Endodermal cell (in vitro differentiated cells): ENCODE measurements at regions not wholly inside any gene's neighbourhood (a gene's known extent, or its start where the extent isn't known, plus 50 kb on each side); places are given as distances from the start of the nearest gene placed in this dataset.

Experiments used
- DNase-seq: peaks from one replicate; pipeline ENCODE4 v3.0.0-alpha.2; 2017
- H3K27ac ChIP-seq: 2 replicates; pipeline ENCODE4 v1.5.1; 2013; ENCODE audit warnings: mild to moderate bottlenecking, low read depth, low read length, moderate library complexity
- H3K27me3 ChIP-seq: 2 replicates; pipeline ENCODE4 v1.6.1; 2013; ENCODE audit warnings: mild to moderate bottlenecking, low read length, moderate library complexity; ENCODE audit not compliant: insufficient read depth, control insufficient read depth, poor library complexity, severe bottlenecking
- H3K36me3 ChIP-seq: 2 replicates; pipeline ENCODE4 v1.7.0; 2013; ENCODE audit warnings: mild to moderate bottlenecking, low read length, moderate library complexity; ENCODE audit not compliant: control insufficient read depth, insufficient read depth
- H3K4me1 ChIP-seq: one replicate; pipeline ENCODE4 v1.7.0; 2013; ENCODE audit warnings: low read length; ENCODE audit not compliant: control insufficient read depth, insufficient read depth
- H3K4me3 ChIP-seq: 2 replicates; pipeline ENCODE4 v1.5.1; 2013; ENCODE audit warnings: mild to moderate bottlenecking, low read length, moderate library complexity
- H3K9ac ChIP-seq: 2 replicates; pipeline ENCODE4 v1.6.1; 2013; ENCODE audit warnings: mild to moderate bottlenecking, low read length, moderate library complexity; ENCODE audit not compliant: poor library complexity, severe bottlenecking; ENCODE audit errors: extremely low read depth
- H3K9me3 ChIP-seq: 2 replicates; pipeline ENCODE4 v1.6.1; 2013; ENCODE audit warnings: mild to moderate bottlenecking, low read length, moderate library complexity; ENCODE audit not compliant: control insufficient read depth
- H3K27ac Mint-ChIP-seq: 2 replicates; pipeline ENCODE4 v1.8.0; 2020; ENCODE audit warnings: mixed read lengths
- H3K27me3 Mint-ChIP-seq: 2 replicates; pipeline ENCODE4 v1.8.0; 2021; ENCODE audit warnings: mild to moderate bottlenecking, mixed read lengths; ENCODE audit not compliant: insufficient read depth
- H3K36me3 Mint-ChIP-seq: 2 replicates; pipeline ENCODE4 v1.8.0; 2020; ENCODE audit warnings: low read depth, mixed read lengths
- H3K4me1 Mint-ChIP-seq: 2 replicates; pipeline ENCODE4 v1.8.0; 2020; ENCODE audit warnings: mixed read lengths
- H3K4me3 Mint-ChIP-seq: 2 replicates; pipeline ENCODE4 v1.8.0; 2020; ENCODE audit warnings: mild to moderate bottlenecking, moderate library complexity, mixed read lengths
- H3K9me3 Mint-ChIP-seq: 2 replicates; pipeline ENCODE4 v1.8.0; 2020; ENCODE audit warnings: mild to moderate bottlenecking, mixed read lengths
- CTCF ChIP-seq: fragments of 200-600 bp; sonication (generic); conservative IDR thresholded peaks from 2 replicates; pipeline ENCODE4 v1.5.0; 2021; ENCODE audit warnings: antibody characterized with exemption, mild to moderate bottlenecking
- WGBS, 2 experiments: methylation state at CpG; one replicate each; pipeline versions ENCODE4 v1.1.5 to v1.1.7; 2013; ENCODE audit warnings: missing lambda C conversion rate in 2 of 2, mixed read lengths in 1 of 2; ENCODE audit not compliant: insufficient coverage in 1 of 2, insufficient read length in 1 of 2; 5-methylcytosine and 5-hydroxymethylcytosine counted together

GRCh38 chr20:16916165-16916564 lies 168.0 kb downstream of the OTOR start:
- H3K36me3 ChIP-seq = no peaks in the 10 kb centered on the region
- H3K27me3 ChIP-seq = no peaks in the 10 kb centered on the region
- H3K9me3 ChIP-seq = peaks cover 6% of the 10 kb centered on the region
- no peak for DNase-seq
- no peak for TF ChIP-seq CTCF
- H3K9me3 Mint-ChIP-seq = peaks cover 34% of the 10 kb centered on the region
- H3K27me3 Mint-ChIP-seq = peaks cover 2% of the 10 kb centered on the region
- H3K9ac ChIP-seq = no peak overlapping the region
- WGBS, 2 experiments = 93% methylated on average over 1 of the region's 1 CpG; no CpG with 5 or more reads in 1 of the 2 experiments
- peaks cover 4% of the 10 kb centered on the region for H3K4me1 Mint-ChIP-seq
- no peaks in the 10 kb centered on the region for H3K36me3 Mint-ChIP-seq
- H3K4me1 ChIP-seq = no peaks in the 10 kb centered on the region
- H3K27ac ChIP-seq = no peak overlapping the region
- no peak overlapping the region for H3K4me3 ChIP-seq
- no peak overlapping the region for H3K27ac Mint-ChIP-seq
- H3K4me3 Mint-ChIP-seq = no peak overlapping the region

- H3K4me1 Mint-ChIP-seq = peaks cover 4% of the 10 kb centered on the region
- no peak overlapping the region for H3K4me3 Mint-ChIP-seq
- H3K9me3 ChIP-seq = peaks cover 6% of the 10 kb centered on the region
- no peaks in the 10 kb centered on the region for H3K36me3 Mint-ChIP-seq
- no peaks in the 10 kb centered on the region for H3K36me3 ChIP-seq
- WGBS, 2 experiments = 86 to 100% methylated on average over 1 of the region's 1 CpG
- H3K27ac ChIP-seq = no peak overlapping the region
- H3K27me3 Mint-ChIP-seq = no peaks in the 10 kb centered on the region
- no peak overlapping the region for H3K9ac ChIP-seq
- no peaks in the 10 kb centered on the region for H3K4me1 ChIP-seq
- peaks cover 23% of the 10 kb centered on the region for H3K9me3 Mint-ChIP-seq
- no peak overlapping the region for H3K27ac Mint-ChIP-seq
- no peak for DNase-seq
- H3K27me3 ChIP-seq = no peaks in the 10 kb centered on the region
- no peak overlapping the region for H3K4me3 ChIP-seq
- TF ChIP-seq CTCF = no peak
Observed at GRCh38 chr20:16917636-16918035, 169.5 kb downstream of the OTOR start.

GRCh38 chr20:16918366-16918765 lies 170.2 kb downstream of the OTOR start:
- Mint-ChIP-seq H3K4me3 (no peak overlapping the region), H3K36me3 (no peaks in the 10 kb centered on the region), H3K9me3 (peaks cover 17% of the 10 kb centered on the region), H3K27me3 (no peaks in the 10 kb centered on the region), H3K27ac (no peak overlapping the region), H3K4me1 (peaks cover 4% of the 10 kb centered on the region)
- Histone ChIP-seq H3K9ac (no peak overlapping the region), H3K4me3 (no peak overlapping the region), H3K9me3 (peaks cover 3% of the 10 kb centered on the region), H3K36me3 (no peaks in the 10 kb centered on the region), H3K4me1 (no peaks in the 10 kb centered on the region), H3K27me3 (no peaks in the 10 kb centered on the region), H3K27ac (no peak overlapping the region)
- no peak for TF ChIP-seq CTCF
- 83 to 91% methylated on average over 1 to 4 of the region's 4 CpGs for WGBS, 2 experiments
- no peak for DNase-seq
